Right ventricle myocardium superior (tissue), 1 donor: ENCODE measurements at regions not wholly inside any gene's neighbourhood (a gene's known extent, or its start where the extent isn't known, plus 50 kb on each side); places are given as distances from the start of the nearest gene placed in this dataset.

Experiments
- ATAC-seq: fragments of 200-7000 bp; cut with Tn5 transposase; one replicate; pipeline ENCODE4 v1.9.1; 2020; ENCODE audit warnings: mild to moderate bottlenecking; ENCODE audit not compliant: poor library complexity
- DNase-seq: peaks from one replicate; pipeline ENCODE4 v3.0.0-alpha.2; 2020
- intact Hi-C: fragments of 100-400 bp; cut with DNase I; formaldehyde crosslinking; loops from one replicate; pipeline ENCODE4 v1.11.2; 2022
- donor health status: DM: no; HTN: yes; CAD: no; lungs with severe emphysema.

GRCh38 chr2:183267148-183267827, 143.0 kb downstream of the NUP35 start:
- no peak for ATAC-seq
- intact Hi-C loops, result no loop called here
- DNase-seq, result no peak

DNA sequence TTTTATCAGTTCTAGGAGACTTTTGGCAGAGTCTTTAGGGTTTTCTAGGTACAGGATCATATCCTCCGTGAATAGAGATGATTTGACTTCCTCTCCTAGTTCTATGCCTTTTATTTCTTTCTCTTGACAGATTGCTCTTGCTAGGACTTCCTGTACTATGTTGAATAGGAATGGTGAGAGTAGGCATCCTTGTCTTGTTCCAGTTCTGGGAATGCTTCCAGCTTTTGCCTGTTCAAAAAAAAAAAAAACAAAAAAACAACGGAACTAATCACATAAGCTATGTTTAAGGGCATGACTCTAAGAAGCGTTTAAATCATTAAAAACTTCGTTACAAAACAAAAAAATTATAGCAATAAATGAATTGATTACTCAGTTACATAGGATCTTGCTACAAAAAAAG, 145.7 kb downstream of the NUP35 start:
- ATAC-seq (peak; percentile 36), DNase-seq (no peak)
- intact Hi-C loops, result no loop called here

GRCh38 chr2:183283209-183283608, 159.0 kb downstream of the NUP35 start:
- no peak for ATAC-seq
- intact Hi-C loops, result no loop called here
- DNase-seq, result no peak

- no peak for ATAC-seq
- no peak for DNase-seq
- intact Hi-C loops, result no loop called here
Measured at GRCh38 chr2:183284606-183285005, 160.4 kb downstream of the NUP35 start.

DNA sequence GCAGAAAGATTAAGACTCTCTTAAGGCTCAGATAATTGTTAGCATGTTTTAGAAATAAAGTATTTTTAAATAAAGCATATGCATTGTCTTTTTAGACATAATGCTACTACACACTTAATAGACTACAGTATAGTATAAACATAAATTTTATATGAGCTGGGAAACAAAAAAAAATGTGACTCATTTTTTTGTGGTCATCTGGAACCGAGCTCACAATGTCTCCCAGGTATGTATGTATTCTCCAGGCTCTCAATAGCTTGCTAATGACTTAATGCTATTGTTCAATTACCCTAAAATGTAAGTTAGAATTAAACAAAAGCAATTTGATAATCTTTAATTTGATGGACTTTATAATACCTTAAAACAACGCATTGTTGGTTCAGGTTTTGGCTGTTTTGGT, 167.2 kb downstream of the NUP35 start:
- no peak for ATAC-seq
- intact Hi-C loops, result no loop called here
- DNase-seq, result no peak

GRCh38 chr2:183292028-183292427, 167.8 kb downstream of the NUP35 start:
- intact Hi-C loops, result no loop called here
- DNase-seq (no peak), ATAC-seq (no peak)

DNA sequence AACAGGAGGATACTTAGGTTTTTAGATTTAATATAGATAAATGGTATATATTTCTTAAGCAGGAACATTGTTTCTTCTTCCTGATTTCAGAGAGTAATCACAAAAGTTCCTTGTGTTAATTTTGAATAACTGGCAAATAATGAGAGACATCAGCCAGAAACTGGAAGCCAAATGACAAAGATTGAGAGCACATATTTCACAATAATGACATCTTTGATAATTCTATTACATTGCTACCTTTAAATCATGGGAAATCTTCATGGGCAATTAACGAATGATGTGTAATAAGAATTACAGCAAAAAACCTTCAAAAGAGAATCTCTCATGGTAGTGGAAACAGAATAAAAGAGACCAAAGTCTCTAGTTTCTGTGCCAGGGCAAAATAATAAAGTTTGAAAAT, 215.1 kb downstream of the NUP35 start:
- DNase-seq (no peak), ATAC-seq (no peak)
- intact Hi-C loops, result no loop called here

DNA sequence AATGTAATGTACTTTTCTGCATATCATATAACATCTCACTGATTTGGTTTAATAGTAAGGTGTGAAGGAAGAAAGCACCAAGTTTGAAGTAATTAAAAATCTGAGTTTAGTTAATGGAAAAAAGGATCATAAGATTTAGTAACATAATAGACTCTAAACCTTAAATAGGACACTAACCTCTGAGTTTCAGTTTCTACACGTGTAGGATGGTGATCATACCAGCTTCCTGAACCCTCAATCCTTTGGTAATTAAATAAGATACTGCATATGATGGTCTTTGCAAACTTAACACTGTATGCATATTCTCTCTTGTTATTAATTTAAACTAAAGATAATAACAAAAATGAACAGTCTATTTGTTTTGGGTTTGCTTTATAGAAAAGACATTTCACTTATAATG, 216.8 kb downstream of the NUP35 start:
- ATAC-seq (no peak), DNase-seq (no peak)
- intact Hi-C loops, result no loop called here

DNA sequence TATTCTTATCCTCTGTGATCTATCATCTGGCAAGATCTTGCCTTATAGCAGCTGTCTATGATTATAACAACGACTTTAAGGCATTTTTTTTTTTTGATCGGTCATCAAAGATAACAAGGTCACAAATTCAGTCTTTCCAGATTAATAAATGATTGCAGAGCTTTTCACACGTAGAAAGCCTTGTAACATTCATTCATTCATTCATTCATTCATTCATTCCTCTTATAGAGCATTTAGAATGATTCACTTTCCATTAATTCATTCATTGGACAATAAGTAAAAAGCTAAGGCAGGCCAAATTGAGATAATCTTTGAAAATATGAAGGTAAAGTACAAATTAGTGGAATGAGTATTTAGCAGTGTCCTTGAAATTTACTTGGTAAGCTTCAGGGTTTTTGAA, 223.7 kb downstream of the NUP35 start:
- intact Hi-C loops, result no loop called here
- no peak for DNase-seq
- no peak for ATAC-seq

DNA sequence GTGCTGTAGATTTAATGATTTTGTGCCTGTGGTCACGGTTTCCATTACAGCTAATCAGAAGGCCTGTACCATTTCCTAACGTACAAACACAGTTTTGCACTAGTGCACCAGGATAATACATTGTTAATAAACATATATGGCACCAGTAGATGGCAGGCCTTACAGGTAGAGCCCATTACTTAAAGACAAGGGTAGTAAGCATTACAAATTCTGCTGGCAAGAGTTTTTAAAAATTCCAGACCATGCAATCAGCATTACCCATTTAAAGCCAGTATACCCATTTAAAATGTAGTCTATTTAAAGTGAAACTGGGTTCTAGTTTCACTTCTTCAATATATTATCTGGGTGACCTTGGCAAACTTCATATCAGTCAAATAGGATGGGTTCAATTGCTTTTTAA, 224.2 kb downstream of the NUP35 start:
- ATAC-seq, result no peak
- DNase-seq, result no peak
- intact Hi-C loops, result no loop called here

- DNase-seq, result no peak
- intact Hi-C loops, result no loop called here
- no peak for ATAC-seq
Measured at GRCh38 chr2:183349091-183349490, 224.8 kb downstream of the NUP35 start.

DNA sequence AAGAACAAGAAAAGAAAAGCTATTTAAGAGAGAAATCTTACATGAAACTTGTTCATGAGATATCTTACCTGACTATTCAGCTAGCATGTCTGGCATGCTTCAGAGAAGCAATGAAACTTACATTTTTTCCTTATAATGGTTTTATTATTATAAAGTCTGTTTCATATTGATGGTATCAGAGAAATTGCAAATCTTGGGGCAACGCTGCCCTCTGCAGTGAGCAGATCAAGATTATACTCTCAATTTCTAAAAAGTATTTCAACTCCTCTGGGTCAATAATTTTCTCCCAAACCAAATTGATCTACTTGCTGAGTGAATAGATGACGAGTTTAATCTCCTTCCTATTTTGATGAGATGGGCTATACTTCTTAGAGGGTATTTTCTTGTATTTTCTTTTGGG, 235.6 kb downstream of the NUP35 start:
- DNase-seq (no peak), ATAC-seq (no peak)

GRCh38 chr2:183371545-183371944, 247.3 kb downstream of the NUP35 start:
- ATAC-seq (no peak), DNase-seq (no peak)
- intact Hi-C loops, result no loop called here

More for the DNA sequence above, 235.6 kb downstream of the NUP35 start:
- intact Hi-C loops, result no loop called here

DNA sequence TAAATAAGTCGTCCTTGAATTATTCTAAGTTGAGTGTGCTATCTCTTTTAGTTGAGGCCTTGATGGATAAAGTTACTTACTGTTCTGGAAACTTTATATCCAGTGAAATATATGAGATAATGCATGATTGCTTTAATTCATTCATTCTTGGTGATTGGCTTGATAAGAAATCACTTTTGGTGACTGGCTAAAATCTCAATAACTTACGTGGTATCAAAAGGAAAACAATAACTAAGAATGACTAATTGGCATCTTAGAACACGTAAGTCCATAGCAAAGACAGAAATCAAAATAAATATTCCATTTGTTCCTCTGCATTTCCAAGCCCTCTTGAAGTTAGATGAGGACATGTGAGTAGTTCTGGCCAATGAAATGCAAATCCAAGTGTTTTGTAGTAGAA, 251.6 kb downstream of the NUP35 start:
- ATAC-seq (no peak), DNase-seq (no peak)
- intact Hi-C loops, result no loop called here

DNA sequence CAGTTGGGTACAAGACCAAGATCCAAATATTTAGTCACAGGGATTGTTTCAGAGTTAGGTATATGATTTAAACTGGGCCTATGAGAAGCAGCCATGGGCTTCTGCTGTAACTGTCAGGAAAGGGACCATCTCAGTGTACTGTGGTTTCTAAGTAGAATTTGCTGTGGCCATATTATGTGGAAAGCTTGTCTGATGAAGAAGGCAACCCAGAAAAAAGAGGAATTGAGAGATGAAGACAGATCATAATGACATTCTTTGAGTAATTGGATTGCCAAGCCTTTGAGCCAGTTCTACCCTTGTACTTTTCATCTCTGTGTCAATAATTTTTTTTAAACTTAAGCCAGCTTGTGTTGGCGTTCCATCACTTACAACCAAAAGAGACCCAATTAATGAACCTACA, 259.6 kb downstream of the NUP35 start:
- DNase-seq, result no peak
- no peak for ATAC-seq
- intact Hi-C loops, result no loop called here

DNA sequence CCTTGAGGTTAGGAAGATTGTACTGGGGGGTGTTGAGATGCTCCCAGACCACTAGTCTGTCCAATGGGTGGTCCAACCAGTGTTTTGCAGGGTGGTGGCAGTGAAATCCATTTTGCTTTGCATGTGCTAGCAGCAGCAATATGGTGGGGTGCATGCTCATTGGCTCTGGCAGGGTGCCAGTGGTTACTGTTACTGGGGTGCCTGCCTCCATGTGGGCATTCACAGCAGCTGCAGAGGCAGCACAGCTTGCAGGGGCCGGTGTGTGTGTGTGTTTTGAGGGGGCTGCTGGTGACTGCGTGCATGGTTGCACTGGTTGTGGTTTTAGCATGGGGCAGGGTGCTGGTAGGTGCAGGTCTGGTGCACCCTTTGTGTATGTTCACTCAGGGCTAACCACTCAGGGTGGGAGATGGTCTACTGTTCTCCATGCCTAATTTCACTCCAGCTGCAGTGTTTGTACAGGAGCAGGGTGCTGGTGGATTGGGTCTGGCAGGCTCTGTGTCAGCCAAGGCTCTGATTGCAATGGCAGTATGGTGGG, 265.4 kb downstream of the NUP35 start:
- ATAC-seq, result no peak
- intact Hi-C loops, result no loop called here
- DNase-seq, result no peak

GRCh38 chr2:183390109-183390508, 265.9 kb downstream of the NUP35 start:
- intact Hi-C loops, result no loop called here
- DNase-seq, result peak; percentile 27
- no peak for ATAC-seq

DNA sequence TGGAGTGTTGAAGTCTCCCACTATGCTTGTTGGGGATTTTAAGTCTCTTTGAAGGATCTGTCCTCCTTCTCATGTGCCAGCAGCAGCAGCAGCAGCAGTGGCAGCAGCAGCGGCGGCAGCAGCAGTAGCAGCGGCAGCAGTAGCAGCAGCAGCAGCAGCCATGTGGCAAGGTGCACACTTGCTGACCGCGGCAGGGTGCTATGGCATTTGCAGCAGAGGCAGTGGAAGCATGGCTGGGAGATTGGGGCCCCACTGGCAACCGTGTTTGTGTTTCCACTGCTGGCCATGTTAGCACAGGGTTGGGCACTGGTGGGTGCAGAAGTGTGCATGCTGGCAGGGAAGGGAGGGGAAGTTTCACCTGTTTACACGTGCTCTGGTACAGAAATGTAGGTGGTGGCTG, 280.1 kb downstream of the NUP35 start:
- intact Hi-C loops, result no loop called here
- ATAC-seq, result no peak
- DNase-seq, result no peak

DNA sequence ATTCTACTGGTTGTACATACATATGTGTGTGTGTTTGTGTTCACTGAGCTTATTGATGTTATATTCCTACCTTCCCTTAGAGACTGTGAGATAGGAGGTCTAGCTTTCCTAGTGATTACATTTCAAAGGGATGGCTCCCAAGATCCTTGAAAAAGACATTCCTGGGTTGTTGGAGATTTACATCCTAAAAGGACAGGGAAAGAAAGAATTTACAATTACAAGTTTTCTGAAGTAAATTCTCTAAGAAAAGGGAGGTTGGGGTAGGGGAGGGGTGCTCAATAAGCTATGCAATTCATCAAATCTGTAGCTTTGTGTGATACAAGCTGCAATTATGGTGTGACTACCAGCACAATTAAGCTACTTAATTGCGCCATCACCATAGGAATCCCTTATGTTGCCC, 284.3 kb downstream of the NUP35 start:
- ATAC-seq (no peak), DNase-seq (no peak)
- intact Hi-C loops, result no loop called here

- ATAC-seq (no peak), DNase-seq (no peak)
- intact Hi-C loops, result no loop called here
Measured at GRCh38 chr2:183409662-183410061, 285.4 kb downstream of the NUP35 start.

GRCh38 chr2:183416753-183417152, 292.5 kb downstream of the NUP35 start:
- intact Hi-C loops, result no loop called here
- DNase-seq, result no peak
- ATAC-seq, result no peak
